Tibial nerve (tissue), 4 donors: ENCODE measurements at regions not wholly inside any gene's neighbourhood (a gene's known extent, or its start where the extent isn't known, plus 50 kb on each side); places are given as distances from the start of the nearest gene placed in this dataset.

Experiments used
- DNase-seq, 2 donors: peaks; one replicate each; pipeline ENCODE4 v3.0.0-alpha.2; 2019; ENCODE audit warnings: low spot score in 2 of 2
- H3K27ac ChIP-seq, 4 donors: fragments of 200-600 bp; sonication (generic) in 3 of 4; one replicate each; pipeline ENCODE4 v1.5.1; 2017 to 2019; ENCODE audit warnings: mild to moderate bottlenecking in 1 of 4
- H3K27me3 ChIP-seq, 2 donors: fragments of 200-600 bp; sonication (generic) in 1 of 2; one replicate each; pipeline versions ENCODE4 v1.5.1 to v1.6.0; 2017 to 2019
- H3K36me3 ChIP-seq, 3 donors: fragments of 200-600 bp; sonication (generic); one replicate each; pipeline ENCODE4 v1.5.1; 2018 to 2019
- H3K4me1 ChIP-seq, 4 donors: fragments of 200-600 bp; sonication (generic) in 3 of 4; one replicate each; pipeline ENCODE4 v1.5.1; 2017 to 2019
- H3K4me3 ChIP-seq, 4 donors: fragments of 200-600 bp; sonication (generic) in 3 of 4; one replicate each; pipeline ENCODE4 v1.5.1; 2017 to 2019; ENCODE audit warnings: mild to moderate bottlenecking in 1 of 4, moderate library complexity in 1 of 4
- H3K9me3 ChIP-seq, 4 donors: fragments of 200-600 bp; sonication (generic) in 3 of 4; one replicate each; pipeline ENCODE4 v1.5.1; 2017 to 2019
- EP300 ChIP-seq, 2 donors: sonication (generic); formaldehyde crosslinking; IDR thresholded peaks; one replicate each; pipeline ENCODE4 v1.6.1; 2017; ENCODE audit warnings: antibody characterized with exemption in 2 of 2, mild to moderate bottlenecking in 1 of 2
- POLR2A ChIP-seq, 2 donors: fragments of 450-650 bp; IDR thresholded peaks; one replicate each; pipeline ENCODE4 v1.6.1; 2017; ENCODE audit warnings: antibody characterized with exemption in 2 of 2, mild to moderate bottlenecking in 2 of 2, moderate library complexity in 2 of 2
- WGBS, 2 donors: methylation state at CpG; one replicate each; pipeline ENCODE4 v1.1.5; 2018; 5-methylcytosine and 5-hydroxymethylcytosine counted together
- TF ChIP-seq, protein P1 (sequence below), 5 experiments: fragments of 200-600 bp in 3 of 5; fragments of 450-650 bp in 2 of 5; sonication (generic) in 3 of 5; IDR thresholded peaks; one replicate each; pipeline ENCODE4 v1.5.1; 2016 to 2019; ENCODE audit warnings: antibody characterized with exemption in 5 of 5, mild to moderate bottlenecking in 3 of 5, moderate library complexity in 2 of 5

DNA sequence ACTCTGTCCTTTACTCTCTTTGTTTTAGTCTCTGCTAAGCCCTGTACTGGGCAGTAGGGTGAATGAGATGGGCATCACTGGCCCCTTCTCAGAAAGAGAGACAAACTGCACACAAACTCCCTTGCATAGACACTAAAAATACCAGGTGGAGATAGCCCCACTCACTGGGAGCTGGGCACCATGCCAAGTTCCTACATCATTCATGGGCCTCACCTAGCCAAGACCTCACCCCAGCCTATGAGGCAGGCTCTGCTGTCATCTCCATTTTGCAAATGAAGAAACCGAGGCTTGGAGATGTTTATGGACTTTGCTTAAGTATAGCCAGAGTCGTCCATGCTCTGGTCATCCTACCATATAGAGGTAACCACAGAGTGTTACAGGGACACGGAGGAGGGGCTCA, 499.8 kb upstream of the CDH11 start:
- H3K4me3 ChIP-seq, result no peak overlapping the region
- no peak for DNase-seq
- WGBS, 2 donors, result 88 to 90% methylated on average over 3 of the region's 3 CpGs
- peaks cover 0 to 4% (median 0%) of the 10 kb centered on the region in 4 donors for H3K4me1 ChIP-seq
- H3K27me3 ChIP-seq, result peaks cover 0 to 4% of the 10 kb centered on the region in 2 donors
- H3K36me3 ChIP-seq, result no peaks in the 10 kb centered on the region
- TF ChIP-seq POLR2A (IDR thresholded peaks at IDR 0.05) (no peak), EP300 (IDR thresholded peaks at IDR 0.05) (no peak)
- TF ChIP-seq, protein P1, sequence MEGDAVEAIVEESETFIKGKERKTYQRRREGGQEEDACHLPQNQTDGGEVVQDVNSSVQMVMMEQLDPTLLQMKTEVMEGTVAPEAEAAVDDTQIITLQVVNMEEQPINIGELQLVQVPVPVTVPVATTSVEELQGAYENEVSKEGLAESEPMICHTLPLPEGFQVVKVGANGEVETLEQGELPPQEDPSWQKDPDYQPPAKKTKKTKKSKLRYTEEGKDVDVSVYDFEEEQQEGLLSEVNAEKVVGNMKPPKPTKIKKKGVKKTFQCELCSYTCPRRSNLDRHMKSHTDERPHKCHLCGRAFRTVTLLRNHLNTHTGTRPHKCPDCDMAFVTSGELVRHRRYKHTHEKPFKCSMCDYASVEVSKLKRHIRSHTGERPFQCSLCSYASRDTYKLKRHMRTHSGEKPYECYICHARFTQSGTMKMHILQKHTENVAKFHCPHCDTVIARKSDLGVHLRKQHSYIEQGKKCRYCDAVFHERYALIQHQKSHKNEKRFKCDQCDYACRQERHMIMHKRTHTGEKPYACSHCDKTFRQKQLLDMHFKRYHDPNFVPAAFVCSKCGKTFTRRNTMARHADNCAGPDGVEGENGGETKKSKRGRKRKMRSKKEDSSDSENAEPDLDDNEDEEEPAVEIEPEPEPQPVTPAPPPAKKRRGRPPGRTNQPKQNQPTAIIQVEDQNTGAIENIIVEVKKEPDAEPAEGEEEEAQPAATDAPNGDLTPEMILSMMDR (IDR thresholded peaks at IDR 0.05), result no peak
- H3K9me3 ChIP-seq, result no peaks in the 10 kb centered on the region
- H3K27ac ChIP-seq, result no peak overlapping the region

DNA sequence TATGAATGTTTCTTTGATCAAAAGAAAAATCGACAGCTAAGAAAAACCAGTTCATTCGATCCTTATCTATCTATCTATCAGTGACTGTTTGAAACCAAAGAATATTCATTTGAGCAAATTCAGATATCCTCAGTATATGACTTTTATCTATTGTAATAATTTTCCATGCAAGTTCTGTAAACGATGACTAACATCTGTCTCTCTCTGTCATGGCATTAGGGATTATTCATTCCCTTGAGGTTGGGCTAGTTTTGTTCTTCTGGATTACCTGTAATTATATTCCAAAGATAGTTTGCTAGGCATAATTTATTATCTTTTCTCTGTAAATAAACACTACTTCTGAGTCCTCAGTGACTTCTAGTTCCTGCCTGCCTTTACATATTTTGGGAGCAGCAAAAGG, 497.7 kb upstream of the CDH11 start:
- no peak overlapping the region for H3K4me3 ChIP-seq
- H3K27me3 ChIP-seq, result peaks cover 0 to 4% of the 10 kb centered on the region in 2 donors
- no peak overlapping the region for H3K27ac ChIP-seq
- no peak for DNase-seq
- peaks cover 0 to 4% (median 0%) of the 10 kb centered on the region in 4 donors for H3K4me1 ChIP-seq
- TF ChIP-seq, protein P1 (IDR thresholded peaks at IDR 0.05), result no peak
- no peak for TF ChIP-seq EP300 (IDR thresholded peaks at IDR 0.05)
- TF ChIP-seq POLR2A (IDR thresholded peaks at IDR 0.05), result no peak
- no peaks in the 10 kb centered on the region for H3K36me3 ChIP-seq
- WGBS, 2 donors, result 66 to 82% methylated on average over 3 of the region's 3 CpGs
- peaks cover 0 to 7% (median 0%) of the 10 kb centered on the region in 4 donors for H3K9me3 ChIP-seq

DNA sequence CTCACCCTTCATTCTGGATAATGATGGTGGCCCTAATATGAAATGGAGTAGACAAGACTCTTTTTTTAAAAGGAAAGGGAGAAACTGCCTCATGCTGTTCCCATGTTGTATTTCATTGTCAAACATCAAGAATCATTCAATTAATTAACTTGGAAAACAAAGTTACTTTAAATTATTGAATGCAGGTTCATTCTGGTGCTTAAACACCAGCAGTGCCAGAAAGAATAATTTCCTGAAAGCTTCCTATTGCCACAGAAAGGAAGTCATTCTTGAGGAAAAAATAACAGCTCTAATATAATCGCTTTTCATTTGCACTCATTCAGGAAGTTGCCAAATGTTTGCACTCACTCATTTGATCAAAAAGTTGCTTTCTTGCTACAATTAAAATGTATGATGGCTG, 497.1 kb upstream of the CDH11 start:
- WGBS, 2 donors, result 9 to 10% methylated on average over 1 of the region's 1 CpG
- H3K4me1 ChIP-seq, result peaks cover 0 to 4% (median 0%) of the 10 kb centered on the region in 4 donors
- H3K4me3 ChIP-seq, result no peak overlapping the region
- peaks cover 0 to 12% (median 1%) of the 10 kb centered on the region in 4 donors for H3K9me3 ChIP-seq
- H3K27me3 ChIP-seq, result peaks cover 0 to 4% of the 10 kb centered on the region in 2 donors
- no peaks in the 10 kb centered on the region for H3K36me3 ChIP-seq
- no peak for DNase-seq
- H3K27ac ChIP-seq, result no peak overlapping the region
- TF ChIP-seq POLR2A (IDR thresholded peaks at IDR 0.05) (no peak), EP300 (IDR thresholded peaks at IDR 0.05) (no peak)
- TF ChIP-seq, protein P1 (IDR thresholded peaks at IDR 0.05), result no peak

DNA sequence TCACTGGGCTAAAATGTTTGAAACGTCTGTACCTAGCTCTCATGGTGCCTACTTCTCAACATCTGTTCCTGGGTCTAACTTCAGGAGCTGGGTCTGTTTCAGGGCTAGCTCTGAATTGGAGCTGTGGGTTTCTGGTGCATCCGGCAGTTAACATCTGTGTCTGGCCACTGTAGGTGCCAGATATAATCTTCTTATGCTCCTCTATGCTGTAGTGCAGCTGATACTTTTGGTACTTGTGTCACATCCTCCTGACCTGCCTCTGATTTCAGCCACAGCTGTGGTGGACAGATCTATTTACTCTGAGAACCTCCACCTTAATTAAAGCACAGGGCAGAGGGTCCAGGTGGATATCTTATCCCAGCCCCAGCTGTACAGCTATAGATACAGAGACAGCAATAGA, 496.5 kb upstream of the CDH11 start:
- peaks cover 0 to 18% (median 3%) of the 10 kb centered on the region in 4 donors for H3K9me3 ChIP-seq
- H3K27me3 ChIP-seq, result peaks cover 0 to 4% of the 10 kb centered on the region in 2 donors
- H3K27ac ChIP-seq, result no peak overlapping the region
- no peak for DNase-seq
- no peaks in the 10 kb centered on the region for H3K36me3 ChIP-seq
- TF ChIP-seq, protein P1 (IDR thresholded peaks at IDR 0.05), result no peak
- TF ChIP-seq POLR2A (IDR thresholded peaks at IDR 0.05) (no peak), EP300 (IDR thresholded peaks at IDR 0.05) (no peak)
- 58 to 72% methylated on average over 2 of the region's 2 CpGs for WGBS, 2 donors
- peaks cover 0 to 4% (median 0%) of the 10 kb centered on the region in 4 donors for H3K4me1 ChIP-seq
- H3K4me3 ChIP-seq, result no peak overlapping the region

DNA sequence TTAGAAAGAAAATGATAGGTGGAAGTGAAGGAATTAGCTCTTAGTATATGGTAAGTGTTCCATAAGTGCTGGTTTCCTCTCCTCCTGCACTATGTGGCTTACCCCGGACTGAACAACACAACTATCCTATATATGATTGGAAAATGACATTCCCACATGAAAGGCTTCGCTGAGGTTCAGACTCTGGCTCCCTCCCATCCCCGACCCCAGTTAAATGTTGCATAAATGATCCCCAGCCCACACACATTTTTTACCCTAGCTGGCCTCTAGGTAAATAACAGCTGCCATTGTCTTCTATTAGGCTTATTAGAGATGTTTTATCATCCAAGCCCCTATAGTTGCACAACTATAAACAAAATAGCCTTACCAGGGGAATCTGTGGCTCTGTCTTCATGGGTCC, 495.6 kb upstream of the CDH11 start:
- Histone ChIP-seq H3K4me3 (no peak overlapping the region), H3K36me3 (no peaks in the 10 kb centered on the region), H3K9me3 (peaks cover 0 to 19% (median 3%) of the 10 kb centered on the region in 4 donors), H3K27me3 (peaks cover 0 to 4% of the 10 kb centered on the region in 2 donors), H3K27ac (no peak overlapping the region), H3K4me1 (peaks cover 0 to 4% (median 0%) of the 10 kb centered on the region in 4 donors)
- 28 to 30% methylated on average over 3 of the region's 3 CpGs for WGBS, 2 donors
- TF ChIP-seq EP300 (IDR thresholded peaks at IDR 0.05), result no peak
- TF ChIP-seq, protein P1 (IDR thresholded peaks at IDR 0.05), result no peak
- no peak for TF ChIP-seq POLR2A (IDR thresholded peaks at IDR 0.05)
- DNase-seq, result no peak
